Thoracic aorta (tissue), 2 donors: ENCODE measurements at regions not wholly inside any gene's neighbourhood (a gene's known extent, or its start where the extent isn't known, plus 50 kb on each side); places are given as distances from the start of the nearest gene placed in this dataset.

ENCODE experiments used
- ATAC-seq: fragments of 150-250 bp; one replicate; pipeline ENCODE4 v1.8.0; 2017; ENCODE audit warnings: low read depth; ENCODE audit not compliant: insufficient number of reproducible peaks, low FRiP score
- DNase-seq: peaks from one replicate; pipeline ENCODE4 v3.0.0-alpha.2; 2020; ENCODE audit warnings: low spot score
- H3K27ac ChIP-seq, 2 donors: fragments of 200-600 bp; sonication (generic); 1 replicate in 1 of 2; 2 replicates in 1 of 2; pipeline ENCODE4 v1.5.1; 2016; ENCODE audit warnings: mild to moderate bottlenecking in 2 of 2, moderate library complexity in 2 of 2
- H3K27me3 ChIP-seq: fragments of 200-600 bp; sonication (generic); replicated peaks from 2 replicates; pipeline ENCODE4 v1.6.0; 2016; ENCODE audit warnings: mild to moderate bottlenecking; ENCODE audit not compliant: insufficient read depth
- H3K36me3 ChIP-seq: fragments of 200-600 bp; sonication (generic); one replicate; pipeline ENCODE4 v1.5.1; 2016
- H3K4me1 ChIP-seq, 2 donors: fragments of 200-600 bp; sonication (generic); 1 replicate in 1 of 2; 2 replicates in 1 of 2; pipeline versions ENCODE4 v1.5.1 to v1.6.0; 2016; ENCODE audit warnings: low read depth in 2 of 2, mild to moderate bottlenecking in 1 of 2; ENCODE audit not compliant: control insufficient read depth in 1 of 2
- H3K4me3 ChIP-seq: fragments of 200-600 bp; sonication (generic); 2 replicates; pipeline ENCODE4 v1.5.1; 2016; ENCODE audit warnings: mild to moderate bottlenecking
- H3K9me3 ChIP-seq: fragments of 200-600 bp; sonication (generic); 2 replicates; pipeline ENCODE4 v1.5.1; 2016
- TF ChIP-seq, protein P1 (sequence below): fragments of 200-600 bp; sonication (generic); IDR thresholded peaks from one replicate; pipeline ENCODE4 v1.5.1; 2019; ENCODE audit warnings: antibody characterized with exemption

DNA sequence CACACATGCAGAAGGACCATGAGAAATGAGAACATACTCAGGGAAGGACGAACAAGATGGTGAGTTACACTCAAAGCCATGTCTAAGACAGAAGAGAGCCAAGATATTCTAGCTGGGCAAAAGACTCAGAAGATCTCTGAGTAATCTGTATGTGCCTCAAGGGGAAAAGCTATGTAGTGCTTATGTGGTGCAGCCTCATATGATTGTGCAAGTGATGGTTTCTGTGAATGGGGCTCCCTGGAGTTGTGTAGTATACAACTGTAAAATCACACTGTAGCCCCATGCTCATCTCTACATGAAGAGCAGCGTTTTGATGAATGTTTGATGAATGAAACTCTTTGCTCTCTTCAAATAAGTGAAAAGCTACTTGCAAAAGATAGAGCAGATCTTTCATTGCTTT is 57.5 kb downstream of the OSR1 start:
- TF ChIP-seq, protein P1, sequence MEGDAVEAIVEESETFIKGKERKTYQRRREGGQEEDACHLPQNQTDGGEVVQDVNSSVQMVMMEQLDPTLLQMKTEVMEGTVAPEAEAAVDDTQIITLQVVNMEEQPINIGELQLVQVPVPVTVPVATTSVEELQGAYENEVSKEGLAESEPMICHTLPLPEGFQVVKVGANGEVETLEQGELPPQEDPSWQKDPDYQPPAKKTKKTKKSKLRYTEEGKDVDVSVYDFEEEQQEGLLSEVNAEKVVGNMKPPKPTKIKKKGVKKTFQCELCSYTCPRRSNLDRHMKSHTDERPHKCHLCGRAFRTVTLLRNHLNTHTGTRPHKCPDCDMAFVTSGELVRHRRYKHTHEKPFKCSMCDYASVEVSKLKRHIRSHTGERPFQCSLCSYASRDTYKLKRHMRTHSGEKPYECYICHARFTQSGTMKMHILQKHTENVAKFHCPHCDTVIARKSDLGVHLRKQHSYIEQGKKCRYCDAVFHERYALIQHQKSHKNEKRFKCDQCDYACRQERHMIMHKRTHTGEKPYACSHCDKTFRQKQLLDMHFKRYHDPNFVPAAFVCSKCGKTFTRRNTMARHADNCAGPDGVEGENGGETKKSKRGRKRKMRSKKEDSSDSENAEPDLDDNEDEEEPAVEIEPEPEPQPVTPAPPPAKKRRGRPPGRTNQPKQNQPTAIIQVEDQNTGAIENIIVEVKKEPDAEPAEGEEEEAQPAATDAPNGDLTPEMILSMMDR: no peak
- Histone ChIP-seq H3K27ac (no peak overlapping the region), H3K36me3 (no peaks in the 10 kb centered on the region), H3K4me1 (no peaks in the 10 kb centered on the region), H3K9me3 (no peaks in the 10 kb centered on the region), H3K4me3 (no peak overlapping the region), H3K27me3 (no peaks in the 10 kb centered on the region)
- no peak for DNase-seq
- ATAC-seq: no peak

DNA sequence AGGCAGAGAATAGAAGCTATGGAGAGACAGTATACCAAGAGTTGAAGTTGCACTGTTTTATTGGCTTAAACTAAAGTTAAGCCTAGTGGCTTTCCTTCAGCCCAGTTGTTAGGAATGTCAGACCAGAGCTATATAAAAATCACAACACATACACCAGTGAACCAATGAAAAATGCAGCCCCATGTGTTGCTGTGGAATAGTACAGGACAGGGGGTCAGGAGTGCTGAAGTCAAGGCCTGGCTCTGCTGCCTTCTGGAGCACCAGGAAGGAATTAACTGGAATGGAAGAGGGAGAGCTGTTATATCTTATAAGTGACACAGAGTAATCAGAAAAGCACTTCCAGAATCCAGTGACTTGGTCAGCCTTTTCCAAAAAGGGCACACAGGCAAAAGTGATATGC is 58.9 kb downstream of the OSR1 start:
- no peak for DNase-seq
- Histone ChIP-seq H3K4me1 (no peaks in the 10 kb centered on the region), H3K4me3 (no peak overlapping the region), H3K27me3 (no peaks in the 10 kb centered on the region), H3K9me3 (no peaks in the 10 kb centered on the region), H3K36me3 (no peaks in the 10 kb centered on the region), H3K27ac (no peak overlapping the region)
- no peak for ATAC-seq
- TF ChIP-seq, protein P1: no peak

DNA sequence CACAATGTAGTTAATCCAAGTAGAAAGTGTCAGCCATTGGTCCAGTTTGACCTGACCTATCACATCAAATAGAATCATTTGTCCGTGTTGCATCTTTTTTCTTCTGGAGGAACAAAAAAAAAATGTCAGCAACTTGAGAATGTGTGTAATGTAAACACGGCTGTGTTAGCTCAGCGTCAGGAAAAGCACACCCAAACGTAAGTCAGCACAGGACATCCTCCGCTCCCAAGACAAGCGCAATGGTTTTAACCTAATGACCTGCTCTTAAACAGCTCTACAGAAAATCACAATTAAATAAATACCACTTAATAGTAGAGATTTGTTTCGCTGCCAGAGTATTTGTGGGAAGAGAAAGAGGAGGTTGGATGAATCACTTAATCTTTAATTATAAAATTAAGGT is 59.4 kb downstream of the OSR1 start:
- Histone ChIP-seq H3K27me3 (no peaks in the 10 kb centered on the region), H3K27ac (no peak overlapping the region), H3K4me1 (no peaks in the 10 kb centered on the region), H3K4me3 (no peak overlapping the region), H3K36me3 (no peaks in the 10 kb centered on the region), H3K9me3 (no peaks in the 10 kb centered on the region)
- TF ChIP-seq, protein P1: no peak
- no peak for ATAC-seq
- no peak for DNase-seq

- no peak for ATAC-seq
- Histone ChIP-seq H3K36me3 (no peaks in the 10 kb centered on the region), H3K27me3 (no peaks in the 10 kb centered on the region), H3K27ac (no peak overlapping the region), H3K4me1 (no peaks in the 10 kb centered on the region), H3K4me3 (no peak overlapping the region), H3K9me3 (no peaks in the 10 kb centered on the region)
- TF ChIP-seq, protein P1: no peak
- no peak for DNase-seq
Measured at GRCh38 chr2:19297716-19298115, 60.7 kb downstream of the OSR1 start.

GRCh38 chr2:19295998-19296502 is 62.4 kb downstream of the OSR1 start:
- Histone ChIP-seq H3K27ac (no peak overlapping the region), H3K36me3 (no peaks in the 10 kb centered on the region), H3K9me3 (no peaks in the 10 kb centered on the region), H3K27me3 (no peaks in the 10 kb centered on the region), H3K4me3 (no peak overlapping the region), H3K4me1 (peaks cover 0 to 5% of the 10 kb centered on the region in 2 donors)
- no peak for DNase-seq
- no peak for ATAC-seq
- TF ChIP-seq, protein P1: no peak
